T-cell (primary cell): ENCODE measurements at regions not wholly inside any gene's neighbourhood (a gene's known extent, or its start where the extent isn't known, plus 50 kb on each side); places are given as distances from the start of the nearest gene placed in this dataset.

Source experiments
- ATAC-seq, 4 experiments: fragments of 200-7000 bp in 3 of 4; fragments of 150-1000 bp in 1 of 4; cut with Tn5 transposase; replicated peaks in 1 of 4; 1 replicate in 3 of 4; 2 replicates in 1 of 4; pipeline ENCODE4 v1.10.0; 2021; ENCODE audit warnings: moderate library complexity in 3 of 4, mild to moderate bottlenecking in 2 of 4, moderate number of reproducible peaks in 1 of 4
- CTCF ChIA-PET, 2 donors: fragments of 300-600 bp; sonication (Branson Sonifier 250); formaldehyde crosslinking; loops; one replicate each; lab custom pipeline; 2022; ENCODE audit warnings: antibody characterized with exemption in 2 of 2; lab: Charles Lee
- POLR2A ChIA-PET, 2 donors: fragments of 300-600 bp; sonication (Branson Sonifier 250); formaldehyde crosslinking; loops; one replicate each; lab custom pipeline; 2022; ENCODE audit warnings: antibody characterized with exemption in 2 of 2; lab: Charles Lee
- DNase-seq, 35 experiments: peaks; one replicate each; pipeline versions ENCODE4 v3.0.0 to v3.0.0-alpha.2; 2013 to 2023
- H3K27ac ChIP-seq: one replicate; pipeline ENCODE4 v1.5.1; 2013; ENCODE audit warnings: low read length
- H3K27me3 ChIP-seq, 2 experiments: replicated peaks in 1 of 2; 1 replicate in 1 of 2; 2 replicates in 1 of 2; pipeline versions ENCODE4 v1.6.1 to v1.7.0; 2013; ENCODE audit warnings: low read length in 1 of 2, mixed read lengths in 1 of 2; ENCODE audit not compliant: control insufficient read depth in 2 of 2, insufficient read depth in 2 of 2; ENCODE audit errors: extremely low read depth in 1 of 2
- H3K36me3 ChIP-seq, 2 donors: 1 replicate in 1 of 2; 2 replicates in 1 of 2; pipeline versions ENCODE4 v1.6.1 to v1.7.0; 2013; ENCODE audit warnings: low read length in 1 of 2; ENCODE audit not compliant: control insufficient read depth in 2 of 2, insufficient read depth in 1 of 2; ENCODE audit errors: extremely low read depth in 1 of 2
- H3K4me1 ChIP-seq, 2 experiments: 1 replicate in 1 of 2; 2 replicates in 1 of 2; pipeline versions ENCODE4 v1.6.1 to v1.7.0; 2013; ENCODE audit warnings: low read length in 2 of 2, mixed read lengths in 1 of 2; ENCODE audit not compliant: insufficient read depth in 2 of 2, control insufficient read depth in 1 of 2; ENCODE audit errors: extremely low read depth in 1 of 2
- H3K4me3 ChIP-seq, 2 donors: 1 replicate in 1 of 2; 2 replicates in 1 of 2; pipeline versions ENCODE4 v1.5.1 to v1.7.0; 2013; ENCODE audit warnings: mild to moderate bottlenecking in 2 of 2, low read length in 1 of 2, moderate library complexity in 1 of 2; ENCODE audit not compliant: control insufficient read depth in 1 of 2; ENCODE audit errors: extremely low read depth in 1 of 2
- H3K9me3 ChIP-seq: 2 replicates; pipeline ENCODE4 v1.7.0; 2013
- H3K27ac Mint-ChIP-seq, 2 donors: one replicate each; pipeline ENCODE4 v1.8.0; 2020 to 2021; ENCODE audit warnings: mild to moderate bottlenecking in 2 of 2, mixed read lengths in 2 of 2
- H3K27me3 Mint-ChIP-seq, 2 donors: one replicate each; pipeline ENCODE4 v1.8.0; 2021 to 2022; ENCODE audit warnings: mixed read lengths in 2 of 2
- H3K36me3 Mint-ChIP-seq: one replicate; pipeline ENCODE4 v1.8.0; 2021; ENCODE audit warnings: mixed read lengths
- H3K4me1 Mint-ChIP-seq, 3 donors: one replicate each; pipeline ENCODE4 v1.8.0; 2020 to 2022; ENCODE audit warnings: mixed read lengths in 3 of 3, mild to moderate bottlenecking in 1 of 3
- H3K4me3 Mint-ChIP-seq, 3 donors: one replicate each; pipeline ENCODE4 v1.8.0; 2020 to 2022; ENCODE audit warnings: mild to moderate bottlenecking in 3 of 3, mixed read lengths in 3 of 3, moderate library complexity in 3 of 3
- H3K9me3 Mint-ChIP-seq, 3 donors: one replicate each; pipeline ENCODE4 v1.8.0; 2020 to 2022; ENCODE audit warnings: mixed read lengths in 3 of 3
- WGBS: methylation state at CpG from one replicate; pipeline ENCODE4 v1.1.5; 2013; ENCODE audit warnings: missing lambda C conversion rate; ENCODE audit not compliant: insufficient coverage; 5-methylcytosine and 5-hydroxymethylcytosine counted together

GRCh38 chr3:72595927-72596610 is 252.2 kb downstream of the SHQ1 start:
- Histone ChIP-seq H3K9me3 (no peaks in the 10 kb centered on the region), H3K27ac (no peak overlapping the region), H3K4me3 (no peak overlapping the region), H3K4me1 (no peaks in the 10 kb centered on the region), H3K36me3 (no peaks in the 10 kb centered on the region), H3K27me3 (peaks cover 0 to 7% of the 10 kb centered on the region in 2 experiments)
- Mint-ChIP-seq H3K27me3 (no peaks in the 10 kb centered on the region), H3K9me3 (no peaks in the 10 kb centered on the region), H3K27ac (no peak overlapping the region), H3K4me1 (peaks cover 0 to 7% (median 0%) of the 10 kb centered on the region in 3 donors), H3K36me3 (no peaks in the 10 kb centered on the region), H3K4me3 (no peak overlapping the region)
- POLR2A ChIA-PET, result no interaction called here
- CTCF ChIA-PET, result no interaction called here
- no peak for ATAC-seq
- no peak for DNase-seq
- WGBS, result 84% methylated on average over 6 of the region's 7 CpGs

GRCh38 chr3:72595376-72595775 is 252.9 kb downstream of the SHQ1 start:
- WGBS, result 74% methylated on average over 4 of the region's 4 CpGs
- Histone ChIP-seq H3K4me3 (no peak overlapping the region), H3K36me3 (no peaks in the 10 kb centered on the region), H3K27me3 (peaks cover 0 to 7% of the 10 kb centered on the region in 2 experiments), H3K4me1 (no peaks in the 10 kb centered on the region), H3K27ac (no peak overlapping the region), H3K9me3 (no peaks in the 10 kb centered on the region)
- no peak for ATAC-seq
- Mint-ChIP-seq H3K27me3 (no peaks in the 10 kb centered on the region), H3K9me3 (no peaks in the 10 kb centered on the region), H3K36me3 (no peaks in the 10 kb centered on the region), H3K27ac (no peak overlapping the region), H3K4me3 (no peak overlapping the region), H3K4me1 (peaks cover 0 to 7% (median 0%) of the 10 kb centered on the region in 3 donors)
- DNase-seq, result no peak
- ChIA-PET POLR2A (no interaction called here), CTCF (no interaction called here)

- no peaks in the 10 kb centered on the region for H3K4me1 ChIP-seq
- no peak overlapping the region for H3K27ac ChIP-seq
- H3K9me3 ChIP-seq, result no peaks in the 10 kb centered on the region
- CTCF ChIA-PET, result no interaction called here
- Mint-ChIP-seq H3K9me3 (no peaks in the 10 kb centered on the region), H3K27ac (no peak overlapping the region), H3K36me3 (no peaks in the 10 kb centered on the region), H3K27me3 (no peaks in the 10 kb centered on the region), H3K4me3 (no peak overlapping the region), H3K4me1 (peaks cover 0 to 7% (median 0%) of the 10 kb centered on the region in 3 donors)
- H3K27me3 ChIP-seq, result peaks cover 0 to 4% of the 10 kb centered on the region in 2 experiments
- H3K4me3 ChIP-seq, result no peak overlapping the region
- 86% methylated on average over 1 of the region's 3 CpGs for WGBS
- POLR2A ChIA-PET, result no interaction called here
- DNase-seq, result no peak
- no peaks in the 10 kb centered on the region for H3K36me3 ChIP-seq
- no peak for ATAC-seq
Measured at GRCh38 chr3:72594615-72595215, 253.5 kb downstream of the SHQ1 start.

- ATAC-seq (no peak), DNase-seq (no peak)
- no peaks in the 10 kb centered on the region for H3K27me3 Mint-ChIP-seq
- peaks cover 0 to 7% (median 0%) of the 10 kb centered on the region in 3 donors for H3K4me1 Mint-ChIP-seq
- H3K27ac Mint-ChIP-seq, result no peak overlapping the region
- no peaks in the 10 kb centered on the region for H3K36me3 Mint-ChIP-seq
- Histone ChIP-seq H3K9me3 (no peaks in the 10 kb centered on the region), H3K4me3 (no peak overlapping the region), H3K27me3 (no peaks in the 10 kb centered on the region), H3K36me3 (no peaks in the 10 kb centered on the region), H3K4me1 (no peaks in the 10 kb centered on the region), H3K27ac (no peak overlapping the region)
- H3K4me3 Mint-ChIP-seq, result no peak overlapping the region
- POLR2A ChIA-PET, result no interaction called here
- CTCF ChIA-PET, result no interaction called here
- no peaks in the 10 kb centered on the region for H3K9me3 Mint-ChIP-seq
- WGBS, result 60% methylated on average over 2 of the region's 5 CpGs
Measured at GRCh38 chr3:72593881-72594397, 254.3 kb downstream of the SHQ1 start.

- Mint-ChIP-seq H3K36me3 (no peaks in the 10 kb centered on the region), H3K27ac (no peak overlapping the region), H3K4me3 (no peak overlapping the region), H3K4me1 (peaks cover 0 to 7% (median 0%) of the 10 kb centered on the region in 3 donors), H3K9me3 (no peaks in the 10 kb centered on the region), H3K27me3 (no peaks in the 10 kb centered on the region)
- H3K36me3 ChIP-seq, result no peaks in the 10 kb centered on the region
- ATAC-seq (no peak), DNase-seq (no peak)
- no peaks in the 10 kb centered on the region for H3K4me1 ChIP-seq
- no peaks in the 10 kb centered on the region for H3K9me3 ChIP-seq
- 84% methylated on average over 10 of the region's 14 CpGs for WGBS
- H3K27ac ChIP-seq, result no peak overlapping the region
- ChIA-PET POLR2A (no interaction called here), CTCF (no interaction called here)
- H3K4me3 ChIP-seq, result no peak overlapping the region
- no peaks in the 10 kb centered on the region for H3K27me3 ChIP-seq
Measured at GRCh38 chr3:72591522-72592421, 256.5 kb downstream of the SHQ1 start.

- H3K9me3 ChIP-seq, result no peaks in the 10 kb centered on the region
- ChIA-PET CTCF (no interaction called here), POLR2A (no interaction called here)
- no peaks in the 10 kb centered on the region for H3K27me3 ChIP-seq
- no peak overlapping the region for H3K4me3 Mint-ChIP-seq
- no peaks in the 10 kb centered on the region for H3K27me3 Mint-ChIP-seq
- H3K4me1 ChIP-seq, result no peaks in the 10 kb centered on the region
- H3K27ac Mint-ChIP-seq, result no peak overlapping the region
- peaks cover 0 to 7% (median 0%) of the 10 kb centered on the region in 3 donors for H3K4me1 Mint-ChIP-seq
- 93% methylated on average over 3 of the region's 12 CpGs for WGBS
- ATAC-seq (no peak), DNase-seq (no peak)
- H3K9me3 Mint-ChIP-seq, result no peaks in the 10 kb centered on the region
- no peaks in the 10 kb centered on the region for H3K36me3 ChIP-seq
- no peaks in the 10 kb centered on the region for H3K36me3 Mint-ChIP-seq
- no peak overlapping the region for H3K4me3 ChIP-seq
- no peak overlapping the region for H3K27ac ChIP-seq
Measured at GRCh38 chr3:72590732-72591221, 257.5 kb downstream of the SHQ1 start.
